ENCODE measurements at regions not wholly inside any gene's neighbourhood (a gene's known extent, or its start where the extent isn't known, plus 50 kb on each side); places are given as distances from the start of the nearest gene placed in this dataset.

DNA sequence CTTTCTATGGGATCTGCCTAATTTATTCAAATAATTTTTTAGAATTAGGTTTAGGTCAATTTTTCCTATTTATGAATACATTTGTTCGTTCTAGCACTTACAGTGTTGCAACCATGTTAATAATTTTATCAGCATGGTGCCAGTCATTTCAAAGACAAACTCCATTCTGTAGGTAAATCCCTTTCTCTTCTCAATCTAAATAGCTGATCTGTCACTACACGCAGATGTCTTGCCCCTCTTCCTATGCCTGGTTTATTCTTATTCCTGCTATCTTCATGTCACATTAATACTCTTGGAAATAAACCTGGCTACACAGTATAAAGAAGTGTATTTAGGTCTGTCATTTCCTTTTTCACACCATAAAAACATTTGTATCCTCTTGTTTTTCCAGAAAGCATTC is 1172.4 kb downstream of the BRINP3 start:
- Histone ChIP-seq H3K4me2 (ENCODE audit: insufficient read depth, low read length) (no peak overlapping the region), H3K4me1 (ENCODE audit: insufficient read depth, low read length) (no peaks in the 10 kb centered on the region), H3K79me2 (ENCODE audit: insufficient read depth, low read length) (no peaks in the 10 kb centered on the region), H4K20me1 (ENCODE audit: insufficient read depth, low read length) (no peaks in the 10 kb centered on the region), H3K36me3 (ENCODE audit: insufficient read depth, low read length) (no peaks in the 10 kb centered on the region), H3K9ac (ENCODE audit: low read depth, low read length) (no peak overlapping the region), H3K9me3 (ENCODE audit: insufficient read depth, low read length, severe bottlenecking) (no peaks in the 10 kb centered on the region), H3K4me3 (ENCODE audit: low read depth in 1 of 2, low read length in 2 of 2) (no peak overlapping the region), H2AFZ (ENCODE audit: low read depth, low read length) (no peak overlapping the region), H3K27me3 (ENCODE audit: insufficient read depth, low read length, poor library complexity) (no peaks in the 10 kb centered on the region), H3K27ac (ENCODE audit: low read length) (no peak overlapping the region)
- DNase-seq (no peak), ATAC-seq (ENCODE audit: insufficient read depth, low read depth) (no peak)
- TF ChIP-seq, protein P1, sequence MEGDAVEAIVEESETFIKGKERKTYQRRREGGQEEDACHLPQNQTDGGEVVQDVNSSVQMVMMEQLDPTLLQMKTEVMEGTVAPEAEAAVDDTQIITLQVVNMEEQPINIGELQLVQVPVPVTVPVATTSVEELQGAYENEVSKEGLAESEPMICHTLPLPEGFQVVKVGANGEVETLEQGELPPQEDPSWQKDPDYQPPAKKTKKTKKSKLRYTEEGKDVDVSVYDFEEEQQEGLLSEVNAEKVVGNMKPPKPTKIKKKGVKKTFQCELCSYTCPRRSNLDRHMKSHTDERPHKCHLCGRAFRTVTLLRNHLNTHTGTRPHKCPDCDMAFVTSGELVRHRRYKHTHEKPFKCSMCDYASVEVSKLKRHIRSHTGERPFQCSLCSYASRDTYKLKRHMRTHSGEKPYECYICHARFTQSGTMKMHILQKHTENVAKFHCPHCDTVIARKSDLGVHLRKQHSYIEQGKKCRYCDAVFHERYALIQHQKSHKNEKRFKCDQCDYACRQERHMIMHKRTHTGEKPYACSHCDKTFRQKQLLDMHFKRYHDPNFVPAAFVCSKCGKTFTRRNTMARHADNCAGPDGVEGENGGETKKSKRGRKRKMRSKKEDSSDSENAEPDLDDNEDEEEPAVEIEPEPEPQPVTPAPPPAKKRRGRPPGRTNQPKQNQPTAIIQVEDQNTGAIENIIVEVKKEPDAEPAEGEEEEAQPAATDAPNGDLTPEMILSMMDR (IDR thresholded peaks at IDR 0.05; ENCODE audit: borderline replicate concordance, extremely low read depth, low read length, poor library complexity, severe bottlenecking): no peak
- TF ChIP-seq EZH2 (IDR thresholded peaks at IDR 0.05; ENCODE audit: borderline replicate concordance, low read depth, low read length, severe bottlenecking): no peak

DNA sequence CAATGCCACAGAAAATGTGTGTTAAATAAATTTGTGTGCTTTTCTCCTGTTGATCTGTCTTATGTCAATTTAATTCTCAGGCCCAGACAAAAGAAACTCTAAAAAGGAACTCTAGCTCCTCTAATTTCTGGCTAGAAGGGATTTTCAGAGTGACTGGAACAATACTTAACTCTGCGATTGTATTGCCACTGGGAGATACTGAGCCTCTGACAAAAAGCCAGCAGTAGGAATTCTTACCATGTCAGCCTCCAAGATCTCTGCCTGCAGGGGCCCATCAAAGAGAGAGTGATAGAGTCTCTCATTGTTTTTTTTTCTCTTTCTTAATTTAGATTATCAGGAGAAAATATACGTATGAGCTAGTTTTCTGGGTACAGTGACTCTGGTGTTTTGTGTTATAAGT is 1165.7 kb downstream of the BRINP3 start:
- no peak for DNase-seq
- no peak overlapping the region for H2AFZ ChIP-seq (ENCODE audit: low read depth, low read length)
- no peak overlapping the region for H3K9ac ChIP-seq (ENCODE audit: low read depth, low read length)
- no peaks in the 10 kb centered on the region for H4K20me1 ChIP-seq (ENCODE audit: insufficient read depth, low read length)
- no peaks in the 10 kb centered on the region for H3K9me3 ChIP-seq (ENCODE audit: insufficient read depth, low read length, severe bottlenecking)
- no peaks in the 10 kb centered on the region for H3K79me2 ChIP-seq (ENCODE audit: insufficient read depth, low read length)
- H3K36me3 ChIP-seq (ENCODE audit: insufficient read depth, low read length): no peaks in the 10 kb centered on the region
- ATAC-seq (ENCODE audit: insufficient read depth, low read depth): no peak
- H3K27me3 ChIP-seq (ENCODE audit: insufficient read depth, low read length, poor library complexity): no peaks in the 10 kb centered on the region
- no peak overlapping the region for H3K27ac ChIP-seq (ENCODE audit: low read length)
- no peak overlapping the region for H3K4me2 ChIP-seq (ENCODE audit: insufficient read depth, low read length)
- H3K4me3 ChIP-seq (ENCODE audit: low read depth in 1 of 2, low read length in 2 of 2): no peak overlapping the region
- TF ChIP-seq, protein P1 (IDR thresholded peaks at IDR 0.05; ENCODE audit: borderline replicate concordance, extremely low read depth, low read length, poor library complexity, severe bottlenecking): no peak
- TF ChIP-seq EZH2 (IDR thresholded peaks at IDR 0.05; ENCODE audit: borderline replicate concordance, low read depth, low read length, severe bottlenecking): no peak
- no peaks in the 10 kb centered on the region for H3K4me1 ChIP-seq (ENCODE audit: insufficient read depth, low read length)

DNA sequence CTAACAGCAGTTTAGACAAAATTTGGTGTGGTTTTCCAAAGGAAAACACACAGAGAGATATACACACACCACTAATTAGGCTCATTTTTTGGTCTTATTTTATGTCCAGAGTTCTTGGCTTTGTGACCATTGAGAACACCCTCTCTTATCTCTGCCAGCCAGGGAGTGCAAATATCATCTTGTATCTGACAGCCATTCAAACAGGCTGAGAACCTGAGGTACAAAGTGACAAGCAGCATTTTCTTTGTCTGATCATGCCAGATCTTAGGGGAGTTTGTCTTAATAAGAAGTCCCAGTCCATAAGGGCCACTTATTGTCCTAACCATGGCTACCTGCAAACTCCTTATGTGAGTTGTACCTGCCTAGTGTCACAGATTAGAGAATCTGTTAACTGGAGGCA is 1165.2 kb downstream of the BRINP3 start:
- Histone ChIP-seq H3K9ac (ENCODE audit: low read depth, low read length) (no peak overlapping the region), H3K27ac (ENCODE audit: low read length) (no peak overlapping the region), H3K79me2 (ENCODE audit: insufficient read depth, low read length) (no peaks in the 10 kb centered on the region), H3K4me2 (ENCODE audit: insufficient read depth, low read length) (no peak overlapping the region), H2AFZ (ENCODE audit: low read depth, low read length) (no peak overlapping the region), H3K36me3 (ENCODE audit: insufficient read depth, low read length) (no peaks in the 10 kb centered on the region), H3K27me3 (ENCODE audit: insufficient read depth, low read length, poor library complexity) (no peaks in the 10 kb centered on the region), H3K9me3 (ENCODE audit: insufficient read depth, low read length, severe bottlenecking) (no peaks in the 10 kb centered on the region), H4K20me1 (ENCODE audit: insufficient read depth, low read length) (no peaks in the 10 kb centered on the region), H3K4me1 (ENCODE audit: insufficient read depth, low read length) (no peaks in the 10 kb centered on the region), H3K4me3 (ENCODE audit: low read depth in 1 of 2, low read length in 2 of 2) (no peak overlapping the region)
- no peak for DNase-seq
- no peak for ATAC-seq (ENCODE audit: insufficient read depth, low read depth)
- TF ChIP-seq, protein P1 (IDR thresholded peaks at IDR 0.05; ENCODE audit: borderline replicate concordance, extremely low read depth, low read length, poor library complexity, severe bottlenecking): no peak
- TF ChIP-seq EZH2 (IDR thresholded peaks at IDR 0.05; ENCODE audit: borderline replicate concordance, low read depth, low read length, severe bottlenecking): no peak

DNA sequence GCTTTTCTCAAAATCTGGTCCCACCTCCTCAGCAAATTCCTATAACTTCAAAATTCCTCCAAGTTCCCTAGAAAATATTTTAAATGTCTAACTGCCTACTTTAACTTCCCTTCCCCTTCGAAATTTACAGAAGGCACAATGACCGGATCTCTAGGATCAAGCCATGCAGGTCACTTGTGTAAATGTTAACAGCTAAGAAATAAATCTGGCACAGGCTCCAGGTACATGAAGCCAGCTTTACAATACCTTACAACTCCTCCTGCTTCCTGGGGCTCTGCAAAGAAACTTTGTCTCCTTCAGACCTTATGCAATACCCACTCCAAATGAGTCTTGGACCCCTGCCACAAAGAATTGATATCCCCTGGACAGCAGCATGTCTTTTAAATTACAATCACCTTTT is 1164.2 kb downstream of the BRINP3 start:
- TF ChIP-seq, protein P1 (IDR thresholded peaks at IDR 0.05; ENCODE audit: borderline replicate concordance, extremely low read depth, low read length, poor library complexity, severe bottlenecking): no peak
- no peak for TF ChIP-seq EZH2 (IDR thresholded peaks at IDR 0.05; ENCODE audit: borderline replicate concordance, low read depth, low read length, severe bottlenecking)
- Histone ChIP-seq H3K36me3 (ENCODE audit: insufficient read depth, low read length) (no peaks in the 10 kb centered on the region), H3K27me3 (ENCODE audit: insufficient read depth, low read length, poor library complexity) (no peaks in the 10 kb centered on the region), H4K20me1 (ENCODE audit: insufficient read depth, low read length) (no peaks in the 10 kb centered on the region), H3K9ac (ENCODE audit: low read depth, low read length) (no peak overlapping the region), H3K4me2 (ENCODE audit: insufficient read depth, low read length) (no peak overlapping the region), H2AFZ (ENCODE audit: low read depth, low read length) (no peak overlapping the region), H3K4me3 (ENCODE audit: low read depth in 1 of 2, low read length in 2 of 2) (no peak overlapping the region), H3K79me2 (ENCODE audit: insufficient read depth, low read length) (no peaks in the 10 kb centered on the region), H3K9me3 (ENCODE audit: insufficient read depth, low read length, severe bottlenecking) (no peaks in the 10 kb centered on the region), H3K4me1 (ENCODE audit: insufficient read depth, low read length) (no peaks in the 10 kb centered on the region), H3K27ac (ENCODE audit: low read length) (no peak overlapping the region)
- ATAC-seq (ENCODE audit: insufficient read depth, low read depth) (no peak), DNase-seq (no peak)
